Activated CD4-positive, alpha-beta T cell treated with anti-CD3 and anti-CD28 coated beads for 4 hours (primary cell): ENCODE measurements at regions not wholly inside any gene's neighbourhood (a gene's known extent, or its start where the extent isn't known, plus 50 kb on each side); places are given as distances from the start of the nearest gene placed in this dataset.

Experiments used
- DNase-seq, 2 donors: peaks; one replicate each; pipeline ENCODE4 v3.0.0-alpha.2; 2020

DNA sequence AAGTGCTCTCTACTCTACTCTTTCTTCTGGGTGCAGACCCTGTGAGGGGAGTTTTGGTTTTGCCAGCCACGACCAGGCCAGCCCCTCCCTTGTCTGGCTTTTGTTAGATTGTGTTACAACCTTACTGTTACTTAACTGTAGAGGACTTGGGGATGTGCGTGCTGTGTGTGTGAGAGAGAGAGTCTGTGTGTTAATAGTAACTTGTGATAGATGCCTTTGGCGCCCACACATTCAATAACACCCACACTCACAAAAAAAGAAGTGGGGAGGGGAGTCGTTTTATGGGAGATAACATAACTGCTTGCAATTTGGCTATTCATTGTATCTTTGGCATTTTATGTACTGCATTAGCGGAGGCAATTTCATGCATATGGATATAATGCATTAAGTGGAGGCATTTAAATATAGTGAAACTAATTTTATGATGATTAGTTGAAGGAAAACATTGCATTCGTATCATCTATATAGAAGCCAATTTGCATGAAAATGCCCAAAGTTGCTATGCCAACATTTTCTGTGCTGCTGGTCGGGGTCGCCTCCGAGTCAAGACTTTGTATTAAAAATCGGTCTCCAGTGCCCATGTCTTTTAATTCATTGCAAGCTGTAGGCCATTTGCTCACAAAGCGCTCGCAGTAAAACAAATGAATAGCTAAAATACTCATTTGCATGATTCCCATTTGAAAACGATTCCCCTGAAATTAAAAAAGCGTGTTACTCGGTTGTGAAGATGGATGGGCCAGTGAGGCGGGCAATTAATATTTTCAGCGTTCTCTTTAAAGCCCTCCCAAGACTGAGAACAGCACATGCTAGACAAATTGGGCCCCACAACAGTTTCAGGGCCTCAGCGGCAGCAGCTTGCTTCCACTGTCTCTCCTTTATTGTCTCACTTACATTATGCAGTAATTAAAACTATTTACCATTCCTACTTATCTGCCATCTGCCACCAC, 158.5 kb upstream of the SMAD3 start:
- DNase-seq: no peak

DNA sequence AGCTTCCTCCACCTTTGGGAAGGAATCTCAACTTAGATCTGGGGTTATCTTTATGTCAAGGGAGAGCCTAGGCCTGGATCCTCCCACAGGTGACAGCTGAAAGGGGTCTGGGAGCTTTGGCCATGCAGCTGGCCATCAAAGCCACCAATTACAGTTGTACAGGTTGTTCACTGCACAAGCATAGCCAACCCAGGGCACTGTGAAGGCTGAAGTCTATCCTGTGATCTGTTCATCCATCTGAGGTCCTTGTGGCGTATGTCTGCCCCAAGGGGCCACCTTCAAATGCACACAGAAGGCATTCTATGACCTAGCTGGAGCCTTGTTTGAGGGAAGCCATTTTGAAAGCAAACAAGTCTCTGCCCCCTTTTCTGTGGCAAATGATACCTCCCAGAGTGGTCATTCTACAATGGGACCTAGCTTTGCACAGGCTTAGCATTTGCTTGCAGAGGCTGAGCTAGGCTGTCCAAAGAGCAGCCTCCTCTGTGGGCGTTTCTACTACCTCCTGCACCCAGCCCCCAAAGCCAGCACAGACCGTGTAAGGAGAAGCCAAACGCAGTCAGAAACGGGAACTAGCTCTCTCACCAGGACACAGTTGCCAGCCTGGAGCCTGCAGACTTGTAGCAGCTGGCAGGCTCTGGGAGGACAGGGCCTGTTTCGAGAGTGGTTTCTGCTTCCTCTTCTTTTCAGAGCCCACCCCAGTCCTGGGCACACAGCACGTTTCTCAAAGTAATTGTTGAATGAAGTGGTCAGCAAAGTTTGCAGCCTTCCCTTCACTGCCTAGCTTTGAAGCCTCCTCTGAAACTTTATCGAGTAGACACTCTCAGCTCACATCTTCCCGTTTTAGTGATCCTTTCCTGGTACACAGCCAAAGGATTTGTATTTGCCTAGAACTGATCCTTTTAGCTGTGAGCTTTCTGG, 157.3 kb upstream of the SMAD3 start:
- no peak for DNase-seq

- no peak for DNase-seq
These were observed 156.7 kb upstream of the SMAD3 start for GRCh38 chr15:66908744-66909095.

- DNase-seq: no peak
These were observed 156.0 kb upstream of the SMAD3 start for GRCh38 chr15:66909381-66909890.

GRCh38 chr15:66911131-66911700, 154.2 kb upstream of the SMAD3 start:
- DNase-seq: no peak

GRCh38 chr15:66912001-66912400, 153.4 kb upstream of the SMAD3 start:
- DNase-seq: peak; percentile 6 to 17

- no peak for DNase-seq
These were observed 153.0 kb upstream of the SMAD3 start for GRCh38 chr15:66912441-66912840.

GRCh38 chr15:66917904-66918448, 147.4 kb upstream of the SMAD3 start:
- no peak for DNase-seq

DNA sequence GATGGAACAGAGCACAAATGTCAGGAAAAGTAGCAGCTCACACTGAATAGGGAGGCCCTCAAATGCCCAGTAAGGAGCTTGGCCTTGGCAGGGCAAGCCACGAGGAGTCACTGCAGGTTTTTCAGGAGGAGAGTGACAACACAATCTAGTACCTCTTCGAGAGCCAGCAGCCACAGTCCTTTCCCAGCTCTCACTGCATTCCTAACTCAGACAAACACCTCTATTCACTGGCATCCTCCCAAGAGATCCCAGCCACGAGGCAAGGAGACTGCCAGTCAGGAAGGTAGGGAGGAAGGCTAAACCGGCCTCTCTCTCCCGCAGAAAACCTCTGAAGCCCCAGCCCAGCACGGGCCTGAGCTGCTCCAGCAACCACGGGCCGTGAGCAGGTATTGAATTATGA, 146.0 kb upstream of the SMAD3 start:
- no peak for DNase-seq

- no peak for DNase-seq
These were observed 144.0 kb upstream of the SMAD3 start for GRCh38 chr15:66921319-66921915.

- DNase-seq: no peak
These were observed 142.8 kb upstream of the SMAD3 start for GRCh38 chr15:66922608-66923007.

DNA sequence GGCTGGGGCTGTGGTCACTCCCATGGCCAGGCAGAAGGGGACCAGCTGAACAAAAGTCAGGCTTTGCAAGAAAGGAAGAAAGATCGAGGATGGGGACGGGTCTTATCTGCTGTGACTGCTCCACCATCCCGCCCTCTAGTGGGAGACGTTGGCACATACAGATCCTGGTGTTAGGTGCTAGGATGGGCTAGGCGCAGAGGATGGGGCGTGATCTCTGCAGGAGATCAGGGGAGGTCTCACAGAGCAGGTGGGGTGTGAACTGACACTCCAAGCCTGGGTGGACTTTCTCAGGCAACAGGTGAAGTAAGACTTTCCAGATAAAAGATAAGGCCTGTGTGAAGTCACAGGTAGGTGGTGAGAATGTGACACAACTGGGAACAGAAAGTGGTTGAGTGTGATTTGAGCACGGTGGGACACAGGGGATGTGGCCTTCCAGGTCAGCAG, 141.9 kb upstream of the SMAD3 start:
- peak in 1 of 2 donors; percentile 16 for DNase-seq

DNA sequence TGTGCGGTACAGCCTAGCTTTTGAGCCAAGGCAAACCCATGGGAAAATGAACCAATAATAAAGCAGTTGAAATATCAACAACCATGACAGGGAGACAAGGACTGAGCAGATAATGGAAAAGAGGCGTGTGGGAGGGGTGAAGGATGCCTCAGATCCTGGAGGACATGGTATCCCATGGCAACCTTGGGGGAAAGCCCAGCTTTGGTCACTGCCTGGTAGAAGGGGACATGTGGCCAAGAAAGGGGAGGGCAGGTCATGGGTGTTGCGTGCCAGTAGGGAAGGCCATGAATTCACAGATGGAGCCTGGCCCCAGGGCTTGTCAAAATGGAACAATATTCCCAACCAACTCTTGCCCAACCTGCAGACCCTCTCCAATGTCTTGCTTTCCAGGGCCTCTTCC, 140.5 kb upstream of the SMAD3 start:
- no peak for DNase-seq

DNA sequence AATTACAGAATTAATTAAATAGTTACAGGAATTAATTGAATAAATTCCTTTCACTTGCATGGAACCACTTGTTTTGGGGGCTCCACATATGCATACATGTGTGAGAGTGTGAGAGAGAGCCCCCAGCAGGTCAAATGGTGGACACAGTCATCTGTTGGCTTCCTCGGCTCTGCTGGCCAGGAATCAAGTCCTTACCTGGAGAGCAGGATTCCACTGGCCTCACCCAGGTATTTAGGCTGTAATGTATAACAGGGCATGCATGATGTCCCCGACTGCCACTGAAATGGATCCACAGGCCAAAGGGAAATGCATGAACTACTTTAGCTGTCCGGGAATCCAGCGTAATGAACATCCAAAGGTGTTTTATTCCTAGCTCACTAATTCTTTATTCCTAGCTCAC, 139.7 kb upstream of the SMAD3 start:
- no peak for DNase-seq

- DNase-seq: no peak
These were observed 138.0 kb upstream of the SMAD3 start for GRCh38 chr15:66927201-66928077.

GRCh38 chr15:66928101-66928500, 137.3 kb upstream of the SMAD3 start:
- no peak for DNase-seq

GRCh38 chr15:66928784-66929183, 136.6 kb upstream of the SMAD3 start:
- no peak for DNase-seq

GRCh38 chr15:66929843-66930402, 135.5 kb upstream of the SMAD3 start:
- DNase-seq: no peak

GRCh38 chr15:66931768-66932633, 133.4 kb upstream of the SMAD3 start:
- no peak for DNase-seq

- no peak for DNase-seq
These were observed 132.8 kb upstream of the SMAD3 start for GRCh38 chr15:66932634-66933024.
